Sigmoid colon (tissue), 6 donors: ENCODE measurements at regions not wholly inside any gene's neighbourhood (a gene's known extent, or its start where the extent isn't known, plus 50 kb on each side); places are given as distances from the start of the nearest gene placed in this dataset.
A peak's percentile ranks its signal among the peaks of the same experiment; 100 is the strongest.

ENCODE experiments used
- DNase-seq: peaks from one replicate; pipeline ENCODE4 v3.0.0-alpha.2; 2019
- H3K27ac ChIP-seq, 4 donors: fragments of 200-600 bp; sonication (generic); one replicate each; pipeline ENCODE4 v1.5.1; 2016 to 2019; ENCODE audit warnings: mild to moderate bottlenecking in 1 of 4
- H3K27me3 ChIP-seq, 3 donors: fragments of 200-600 bp; sonication (generic); one replicate each; pipeline ENCODE4 v1.5.1; 2019; ENCODE audit warnings: mild to moderate bottlenecking in 1 of 3
- H3K36me3 ChIP-seq, 4 donors: fragments of 200-600 bp; sonication (generic); one replicate each; pipeline ENCODE4 v1.5.1; 2016 to 2019
- H3K4me1 ChIP-seq, 4 donors: fragments of 200-600 bp; sonication (generic); one replicate each; pipeline ENCODE4 v1.5.1; 2017 to 2019
- H3K4me3 ChIP-seq, 4 donors: fragments of 200-600 bp; sonication (generic); one replicate each; pipeline ENCODE4 v1.5.1; 2017 to 2019; ENCODE audit warnings: mild to moderate bottlenecking in 2 of 4, moderate library complexity in 1 of 4
- H3K9me3 ChIP-seq, 4 donors: fragments of 200-600 bp in 3 of 4; sonication (generic) in 3 of 4; one replicate each; pipeline versions ENCODE4 v1.5.1 to v1.6.1; 2013 to 2019
- EP300 ChIP-seq, 4 donors: sonication (generic); formaldehyde crosslinking; IDR thresholded peaks; one replicate each; pipeline ENCODE4 v1.6.1; 2017; ENCODE audit warnings: antibody characterized with exemption in 4 of 4
- POLR2A ChIP-seq, 2 donors: fragments of 450-650 bp; IDR thresholded peaks; one replicate each; pipeline ENCODE4 v1.6.1; 2016; ENCODE audit warnings: antibody characterized with exemption in 2 of 2, mild to moderate bottlenecking in 2 of 2, moderate library complexity in 2 of 2
- POLR2AphosphoS5 ChIP-seq, 4 donors: sonication (generic); formaldehyde crosslinking; IDR thresholded peaks; one replicate each; pipeline ENCODE4 v1.6.1; 2017; ENCODE audit warnings: antibody characterized with exemption in 4 of 4
- WGBS, 2 donors: extraction: QIAGEN DNeasy Blood & Tissue Kit; methylation state at CpG; one replicate each; pipeline ENCODE4 v1.1.7; 2013; 5-methylcytosine and 5-hydroxymethylcytosine counted together
- intact Hi-C: fragments of 100-400 bp; cut with DNase I; formaldehyde crosslinking; loops from one replicate; pipeline ENCODE4 v1.15.1; 2023
- TF ChIP-seq, protein P1 (sequence below), 4 experiments: fragments of 450-650 bp in 3 of 4; fragments of 200-600 bp in 1 of 4; IDR thresholded peaks; one replicate each; pipeline ENCODE4 v1.5.1; 2016 to 2019; ENCODE audit warnings: antibody characterized with exemption in 4 of 4, mild to moderate bottlenecking in 3 of 4, moderate library complexity in 2 of 4
- donor health status: healthy with polysubstance abuse.
- donor health status: healthy.

DNA sequence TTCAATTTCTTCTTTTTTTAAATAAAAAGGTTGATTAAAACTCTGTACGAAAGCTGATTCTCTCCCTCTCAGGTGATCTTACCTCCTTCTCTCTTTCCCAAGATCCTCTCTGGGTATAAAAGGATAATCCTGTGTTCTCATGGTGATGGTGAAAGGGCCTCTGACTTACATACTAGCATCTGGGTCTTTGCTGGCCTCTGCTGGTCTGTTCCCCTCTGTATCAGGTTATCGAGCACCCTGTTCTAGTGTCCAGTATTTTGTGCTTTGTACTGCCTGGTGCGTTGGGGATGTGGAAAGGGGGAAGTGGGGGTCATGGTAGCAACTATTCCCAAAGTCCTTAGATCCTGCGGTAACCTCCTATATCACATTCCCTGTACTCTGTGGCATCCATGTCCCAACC lies 328.9 kb downstream of the NR2F1-AS1 start:
- Histone ChIP-seq H3K27me3 (no peaks in the 10 kb centered on the region), H3K4me3 (no peak overlapping the region), H3K9me3 (no peaks in the 10 kb centered on the region), H3K27ac (no peak overlapping the region), H3K36me3 (no peaks in the 10 kb centered on the region), H3K4me1 (peaks cover 0 to 2% (median 0%) of the 10 kb centered on the region in 4 donors)
- 79 to 91% methylated on average over 4 of the region's 4 CpGs for WGBS, 2 donors
- intact Hi-C loops = loop anchor here (10.0 kb wide), 1 partner anchor 157 kb away; no protein-coding TSS in a partner anchor
- DNase-seq = no peak
- TF ChIP-seq EP300 (IDR thresholded peaks at IDR 0.05) (no peak), POLR2A (IDR thresholded peaks at IDR 0.05) (no peak), POLR2AphosphoS5 (IDR thresholded peaks at IDR 0.05) (no peak)
- TF ChIP-seq, protein P1, sequence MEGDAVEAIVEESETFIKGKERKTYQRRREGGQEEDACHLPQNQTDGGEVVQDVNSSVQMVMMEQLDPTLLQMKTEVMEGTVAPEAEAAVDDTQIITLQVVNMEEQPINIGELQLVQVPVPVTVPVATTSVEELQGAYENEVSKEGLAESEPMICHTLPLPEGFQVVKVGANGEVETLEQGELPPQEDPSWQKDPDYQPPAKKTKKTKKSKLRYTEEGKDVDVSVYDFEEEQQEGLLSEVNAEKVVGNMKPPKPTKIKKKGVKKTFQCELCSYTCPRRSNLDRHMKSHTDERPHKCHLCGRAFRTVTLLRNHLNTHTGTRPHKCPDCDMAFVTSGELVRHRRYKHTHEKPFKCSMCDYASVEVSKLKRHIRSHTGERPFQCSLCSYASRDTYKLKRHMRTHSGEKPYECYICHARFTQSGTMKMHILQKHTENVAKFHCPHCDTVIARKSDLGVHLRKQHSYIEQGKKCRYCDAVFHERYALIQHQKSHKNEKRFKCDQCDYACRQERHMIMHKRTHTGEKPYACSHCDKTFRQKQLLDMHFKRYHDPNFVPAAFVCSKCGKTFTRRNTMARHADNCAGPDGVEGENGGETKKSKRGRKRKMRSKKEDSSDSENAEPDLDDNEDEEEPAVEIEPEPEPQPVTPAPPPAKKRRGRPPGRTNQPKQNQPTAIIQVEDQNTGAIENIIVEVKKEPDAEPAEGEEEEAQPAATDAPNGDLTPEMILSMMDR (IDR thresholded peaks at IDR 0.05) = no peak

DNA sequence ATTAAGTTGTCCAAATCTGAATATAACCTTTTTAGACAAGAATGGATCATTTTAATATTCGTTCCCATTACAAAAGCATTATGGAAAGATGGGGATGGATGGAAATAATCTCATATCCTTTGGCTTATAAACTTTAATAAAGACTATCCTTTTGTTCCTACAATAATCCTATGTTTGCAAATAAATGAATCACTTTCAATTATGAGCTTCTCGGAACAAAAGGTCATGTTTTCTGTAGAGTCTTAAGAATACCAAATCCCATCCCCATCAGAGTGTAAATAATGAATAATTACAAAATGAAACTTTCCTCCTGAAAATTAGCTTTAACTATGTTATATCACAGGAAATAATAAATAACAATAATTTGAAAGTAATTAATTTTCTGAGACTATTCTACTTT lies 329.7 kb downstream of the NR2F1-AS1 start:
- Histone ChIP-seq H3K27ac (no peak overlapping the region), H3K4me1 (peaks cover 0 to 10% (median 4%) of the 10 kb centered on the region in 4 donors), H3K9me3 (no peaks in the 10 kb centered on the region), H3K36me3 (no peaks in the 10 kb centered on the region), H3K4me3 (no peak overlapping the region), H3K27me3 (no peaks in the 10 kb centered on the region)
- WGBS, 2 donors = 66 to 77% methylated on average over 2 of the region's 2 CpGs
- intact Hi-C loops = loop anchor here (10.0 kb wide), 1 partner anchor 157 kb away; no protein-coding TSS in a partner anchor
- no peak for TF ChIP-seq EP300 (IDR thresholded peaks at IDR 0.05)
- TF ChIP-seq POLR2AphosphoS5 (IDR thresholded peaks at IDR 0.05) = no peak
- TF ChIP-seq, protein P1 (IDR thresholded peaks at IDR 0.05) = no peak
- no peak for TF ChIP-seq POLR2A (IDR thresholded peaks at IDR 0.05)
- DNase-seq = no peak

DNA sequence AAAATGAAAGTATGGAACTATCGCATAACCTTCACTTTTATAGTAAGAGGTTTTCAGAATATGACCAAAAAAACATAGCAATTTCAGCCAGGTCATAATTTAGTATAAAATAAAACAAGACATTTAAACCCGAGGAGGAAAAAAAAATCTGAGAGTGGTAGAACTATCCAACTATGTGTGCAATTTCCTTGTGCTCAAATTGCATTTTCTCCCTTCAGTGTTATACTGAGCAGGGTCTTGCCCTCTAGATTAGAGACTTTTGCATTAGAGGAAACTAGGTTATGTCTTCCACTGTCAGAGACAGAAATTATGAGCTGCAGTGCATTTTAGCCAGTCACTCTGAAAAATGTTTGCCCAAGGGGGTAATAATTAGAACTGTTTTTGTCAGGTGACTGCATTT lies 330.6 kb downstream of the NR2F1-AS1 start:
- H3K27ac ChIP-seq = no peak overlapping the region
- TF ChIP-seq, protein P1 (IDR thresholded peaks at IDR 0.05) = no peak
- TF ChIP-seq POLR2A (IDR thresholded peaks at IDR 0.05) (no peak), EP300 (IDR thresholded peaks at IDR 0.05) (no peak), POLR2AphosphoS5 (IDR thresholded peaks at IDR 0.05) (no peak)
- H3K9me3 ChIP-seq = no peaks in the 10 kb centered on the region
- intact Hi-C loops = loop anchor here (10.0 kb wide), 1 partner anchor 156 kb away; no protein-coding TSS in a partner anchor
- H3K27me3 ChIP-seq = no peaks in the 10 kb centered on the region
- no peaks in the 10 kb centered on the region for H3K36me3 ChIP-seq
- H3K4me3 ChIP-seq = no peak overlapping the region
- no peak for DNase-seq
- 14 to 57% methylated on average over 2 of the region's 2 CpGs for WGBS, 2 donors
- H3K4me1 ChIP-seq = peaks cover 0 to 19% (median 13%) of the 10 kb centered on the region in 4 donors

DNA sequence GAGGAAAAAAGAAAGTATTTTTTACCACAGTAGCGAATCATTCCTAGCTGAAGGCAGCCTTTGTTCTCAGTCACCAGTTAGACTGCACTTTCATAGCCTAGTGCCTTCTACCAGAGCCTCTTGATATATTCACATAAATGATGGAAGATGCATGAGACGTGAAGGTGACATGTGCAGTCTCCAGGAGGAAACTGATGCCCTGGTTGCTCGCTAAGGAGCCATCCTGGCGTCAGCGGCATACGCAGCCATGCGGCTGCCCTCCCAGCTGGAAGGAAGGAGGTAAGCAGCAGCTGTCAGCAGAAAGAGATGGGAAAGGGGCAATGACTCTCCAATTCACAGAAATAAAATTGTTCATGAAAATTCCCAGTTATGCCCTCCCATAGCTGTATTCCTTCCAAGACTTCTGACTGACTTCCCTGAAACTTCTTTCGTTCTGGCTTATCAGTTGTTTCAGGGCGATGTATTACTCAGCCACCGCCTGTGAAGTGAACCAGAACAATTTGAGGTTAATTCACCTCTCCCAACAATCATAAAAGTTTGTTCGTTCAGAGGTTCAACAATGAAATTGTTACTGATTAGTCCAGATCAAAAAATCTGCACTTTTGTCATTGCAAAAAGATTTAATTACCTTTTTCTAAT lies 331.2 kb downstream of the NR2F1-AS1 start:
- no peaks in the 10 kb centered on the region for H3K9me3 ChIP-seq
- H3K4me3 ChIP-seq = peak overlapping the region in 3 of 4 donors; percentile 3 to 11 (median 4)
- 24 to 71% methylated on average over 11 of the region's 11 CpGs for WGBS, 2 donors
- H3K36me3 ChIP-seq = no peaks in the 10 kb centered on the region
- TF ChIP-seq, protein P1 (IDR thresholded peaks at IDR 0.05) = no peak
- TF ChIP-seq POLR2A (IDR thresholded peaks at IDR 0.05) (no peak), EP300 (IDR thresholded peaks at IDR 0.05) (no peak), POLR2AphosphoS5 (IDR thresholded peaks at IDR 0.05) (no peak)
- intact Hi-C loops = loop anchor here (10.0 kb wide), 1 partner anchor 155 kb away; no protein-coding TSS in a partner anchor
- peak overlapping the region in 3 of 4 donors; percentile 29 to 50 (median 33) for H3K27ac ChIP-seq
- no peaks in the 10 kb centered on the region for H3K27me3 ChIP-seq
- no peak for DNase-seq
- H3K4me1 ChIP-seq = peaks cover 0 to 26% (median 15%) of the 10 kb centered on the region in 4 donors
